ENCODE measurements at regions not wholly inside any gene's neighbourhood (a gene's known extent, or its start where the extent isn't known, plus 50 kb on each side); places are given as distances from the start of the nearest gene placed in this dataset.

DNA sequence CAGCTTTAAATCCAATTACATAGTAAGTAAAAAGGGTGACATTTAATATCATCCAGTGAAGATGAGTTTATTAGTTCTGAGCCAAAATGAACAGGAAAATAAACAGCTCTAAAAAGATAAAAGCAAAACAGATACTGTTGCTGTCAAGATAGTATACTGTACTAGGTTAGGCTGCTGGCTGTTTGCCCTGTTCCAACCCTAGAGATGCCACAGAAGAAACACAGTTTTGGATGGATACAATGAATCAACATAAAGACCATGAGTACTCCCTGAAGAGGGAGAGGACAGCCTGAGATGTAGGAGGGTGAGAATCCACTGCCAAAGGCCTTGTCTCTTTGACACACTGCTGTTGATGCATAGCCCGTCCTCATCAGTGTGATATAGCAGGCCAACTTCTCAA lies 1302.7 kb downstream of the EFNA5 start:
- DNase-seq (ENCODE audit: low spot score), result no peak
- TF ChIP-seq, protein P1, sequence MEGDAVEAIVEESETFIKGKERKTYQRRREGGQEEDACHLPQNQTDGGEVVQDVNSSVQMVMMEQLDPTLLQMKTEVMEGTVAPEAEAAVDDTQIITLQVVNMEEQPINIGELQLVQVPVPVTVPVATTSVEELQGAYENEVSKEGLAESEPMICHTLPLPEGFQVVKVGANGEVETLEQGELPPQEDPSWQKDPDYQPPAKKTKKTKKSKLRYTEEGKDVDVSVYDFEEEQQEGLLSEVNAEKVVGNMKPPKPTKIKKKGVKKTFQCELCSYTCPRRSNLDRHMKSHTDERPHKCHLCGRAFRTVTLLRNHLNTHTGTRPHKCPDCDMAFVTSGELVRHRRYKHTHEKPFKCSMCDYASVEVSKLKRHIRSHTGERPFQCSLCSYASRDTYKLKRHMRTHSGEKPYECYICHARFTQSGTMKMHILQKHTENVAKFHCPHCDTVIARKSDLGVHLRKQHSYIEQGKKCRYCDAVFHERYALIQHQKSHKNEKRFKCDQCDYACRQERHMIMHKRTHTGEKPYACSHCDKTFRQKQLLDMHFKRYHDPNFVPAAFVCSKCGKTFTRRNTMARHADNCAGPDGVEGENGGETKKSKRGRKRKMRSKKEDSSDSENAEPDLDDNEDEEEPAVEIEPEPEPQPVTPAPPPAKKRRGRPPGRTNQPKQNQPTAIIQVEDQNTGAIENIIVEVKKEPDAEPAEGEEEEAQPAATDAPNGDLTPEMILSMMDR (IDR thresholded peaks at IDR 0.05; ENCODE audit: extremely low read depth, missing control alignments), result no peak

DNA sequence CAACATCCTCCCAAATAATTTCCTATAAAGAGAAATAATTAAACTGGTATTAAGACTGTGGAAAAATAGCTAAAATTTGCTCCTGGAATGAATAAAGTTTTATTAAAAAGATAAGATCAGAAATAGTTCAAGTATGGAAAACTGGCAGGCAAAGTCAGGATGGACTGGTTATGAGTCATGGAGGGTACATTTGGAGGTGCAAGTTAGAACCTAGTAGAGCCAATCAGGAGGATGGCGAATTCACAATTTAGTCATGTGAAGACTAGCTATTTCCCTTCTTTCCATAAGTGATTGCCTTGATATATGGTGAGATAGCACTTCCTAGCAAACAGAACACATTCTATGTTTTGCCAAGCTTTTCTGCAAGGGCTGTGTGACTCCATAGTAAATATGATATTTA lies 1303.5 kb downstream of the EFNA5 start:
- TF ChIP-seq, protein P1 (IDR thresholded peaks at IDR 0.05; ENCODE audit: extremely low read depth, missing control alignments), result no peak
- DNase-seq (ENCODE audit: low spot score), result no peak

DNA sequence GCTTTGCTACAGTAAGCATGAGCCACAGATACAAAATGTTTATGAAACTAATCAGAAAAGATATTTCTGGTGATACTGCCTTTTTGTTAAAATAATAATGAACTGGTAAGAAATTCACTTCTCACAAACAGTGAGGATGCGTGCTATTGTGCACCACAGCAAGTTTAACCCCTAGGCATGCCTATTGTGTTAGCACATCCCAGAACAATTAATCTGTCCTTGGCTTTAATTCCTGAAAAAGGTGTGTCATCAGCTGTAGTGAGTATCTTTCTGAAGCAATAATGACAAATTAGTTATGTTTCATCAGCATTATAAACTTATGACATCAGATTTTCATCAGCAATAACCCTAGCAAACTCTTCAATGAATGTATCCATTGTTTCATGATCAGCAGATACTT lies 1307.2 kb downstream of the EFNA5 start:
- no peak for DNase-seq (ENCODE audit: low spot score)
- TF ChIP-seq, protein P1 (IDR thresholded peaks at IDR 0.05; ENCODE audit: extremely low read depth, missing control alignments), result no peak

DNA sequence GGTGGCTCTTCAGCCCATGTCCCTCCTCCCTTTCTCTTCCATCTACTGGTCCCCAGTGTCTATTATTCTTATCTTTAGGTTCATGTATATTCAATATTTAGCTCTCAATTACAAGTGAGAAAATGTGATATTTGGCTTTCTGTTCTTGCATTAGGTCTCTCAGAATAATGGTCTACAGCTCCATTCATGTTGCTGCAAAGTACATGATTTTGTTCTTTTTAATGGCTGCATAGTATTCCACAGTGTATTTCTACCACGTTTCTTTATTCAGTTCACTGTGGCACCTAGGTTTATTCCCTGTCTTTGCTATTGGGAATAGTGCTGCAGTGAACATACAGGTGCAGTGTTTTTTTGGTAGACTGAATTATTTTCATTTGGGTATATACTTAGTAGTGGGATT lies 1308.8 kb downstream of the EFNA5 start:
- DNase-seq (ENCODE audit: low spot score), result no peak
- TF ChIP-seq, protein P1 (IDR thresholded peaks at IDR 0.05; ENCODE audit: extremely low read depth, missing control alignments), result no peak

DNA sequence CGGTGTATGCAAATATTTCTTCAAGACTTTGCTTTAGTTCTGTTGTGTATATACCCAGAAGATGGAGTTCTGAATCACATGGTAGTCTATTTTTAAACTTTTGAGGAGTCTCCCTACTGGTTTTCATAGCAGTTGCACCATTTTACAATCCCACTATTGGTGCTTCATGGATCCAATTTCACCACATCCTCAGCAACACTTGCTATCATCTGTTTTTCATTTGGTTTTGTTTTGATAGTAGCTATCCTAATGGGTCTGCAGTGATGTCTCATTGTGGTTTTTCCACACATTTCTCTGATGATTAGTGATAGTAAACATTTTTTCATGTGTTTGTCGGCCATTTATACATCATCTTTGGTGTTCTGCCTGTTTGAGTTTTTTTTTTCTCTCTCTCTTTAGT lies 1339.3 kb downstream of the EFNA5 start:
- TF ChIP-seq, protein P1 (IDR thresholded peaks at IDR 0.05; ENCODE audit: extremely low read depth, missing control alignments), result no peak

DNA sequence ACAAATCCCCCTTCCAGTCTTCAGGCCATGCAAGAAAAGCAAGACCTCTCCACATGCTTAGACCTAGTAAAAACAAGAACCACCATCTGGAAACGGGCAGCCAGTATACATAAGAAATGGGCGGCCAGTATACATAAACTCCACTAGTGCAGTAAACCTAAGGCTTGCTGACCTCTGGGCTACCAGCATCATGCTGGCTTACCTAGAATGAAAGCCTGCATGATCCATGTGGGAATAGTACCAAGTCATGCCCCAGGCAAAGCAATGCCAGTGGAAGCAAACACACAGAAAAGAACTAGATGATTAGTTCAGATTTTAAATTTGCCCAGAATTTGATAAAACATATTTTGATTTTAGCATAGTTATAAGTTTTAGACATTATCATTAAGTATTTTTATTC lies 1346.4 kb downstream of the EFNA5 start:
- no peak for DNase-seq (ENCODE audit: low spot score)
- TF ChIP-seq, protein P1 (IDR thresholded peaks at IDR 0.05; ENCODE audit: extremely low read depth, missing control alignments), result no peak

More for the DNA sequence above, 1339.3 kb downstream of the EFNA5 start:
- DNase-seq (ENCODE audit: low spot score), result no peak

DNA sequence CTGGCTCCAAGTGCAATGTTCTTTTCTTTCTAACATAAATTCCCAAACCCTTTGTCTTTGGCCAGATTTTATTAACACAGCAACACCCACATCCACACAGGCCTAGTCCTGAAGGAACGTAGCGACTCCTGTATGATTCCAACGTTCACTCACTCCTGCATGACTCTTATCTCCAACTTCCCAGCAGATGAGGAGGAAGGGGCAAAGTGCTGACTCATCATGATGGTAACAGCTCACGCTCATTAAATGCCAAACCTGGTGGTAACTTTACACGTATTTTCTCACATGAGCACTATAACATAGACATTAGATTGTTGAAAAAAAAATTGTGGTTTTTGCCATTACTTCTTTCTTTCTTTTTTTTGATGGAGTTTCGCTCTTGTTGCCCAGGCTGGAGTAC lies 1349.5 kb downstream of the EFNA5 start:
- DNase-seq (ENCODE audit: low spot score), result no peak

More for the DNA sequence above, 1349.5 kb downstream of the EFNA5 start:
- TF ChIP-seq, protein P1 (IDR thresholded peaks at IDR 0.05; ENCODE audit: extremely low read depth, missing control alignments), result no peak
